HCT116 (cell line): ENCODE measurements at regions not wholly inside any gene's neighbourhood (a gene's known extent, or its start where the extent isn't known, plus 50 kb on each side); places are given as distances from the start of the nearest gene placed in this dataset.

Experiments
- ATAC-seq: fragments of 200-7000 bp; cut with Tn5 transposase; 2 replicates; pipeline ENCODE4 v1.9.1; 2020; ENCODE audit warnings: mild to moderate bottlenecking, moderate library complexity
- BruUV-seq: library from RNA; stranded (reverse); fragments of 400-500 nt; replicated peaks from 2 replicates; lab custom pipeline; 2021; lab: Mats Ljungman, UMichigan
- CTCF ChIA-PET: fragments of 300-600 bp; sonication (Branson Sonifier 250); formaldehyde crosslinking; loops from one replicate; lab custom pipeline; 2021; ENCODE audit warnings: antibody characterized with exemption; lab: Charles Lee
- POLR2A ChIA-PET: fragments of 300-600, 350-600 bp; sonication (Branson Sonifier 250); formaldehyde crosslinking; loops from one replicate; lab custom pipeline; 2021; ENCODE audit warnings: antibody characterized with exemption; lab: Charles Lee
- RAD21 ChIA-PET, 2 experiments: fragments of 300-600 bp; sonication (Branson Sonifier 250); formaldehyde crosslinking; loops; one replicate each; lab custom pipeline; 2023; ENCODE audit warnings: low total read pairs in 2 of 2; ENCODE audit not compliant: uncharacterized antibody in 2 of 2, unreplicated experiment in 2 of 2, low non-redundant PET in 1 of 2; lab: Charles Lee
- DNase-seq: peaks from one replicate; pipeline ENCODE4 v3.0.0-alpha.2; 2010; ENCODE audit warnings: low read depth, low spot score
- H2AFZ ChIP-seq: fragments of 200-600 bp; shearing (Covaris generic), sonication (generic); 2 replicates; pipeline ENCODE4 v1.6.1; 2017; ENCODE audit warnings: low read depth, mixed run types, mixed read lengths, antibody characterized with exemption, low read length; ENCODE audit not compliant: poor library complexity, severe bottlenecking
- H3K27ac ChIP-seq: 2 replicates; pipeline ENCODE4 v1.5.1; 2012; ENCODE audit warnings: low read depth, low read length
- H3K27me3 ChIP-seq: fragments of 200-600 bp; sonication (generic); 2 replicates; pipeline ENCODE4 v1.6.1; 2016; ENCODE audit warnings: mixed run types, low read length, mixed read lengths; ENCODE audit not compliant: insufficient read depth
- H3K36me3 ChIP-seq, 2 experiments: fragments of 200-500 bp in 1 of 2; fragments of 200-600 bp in 1 of 2; sonication (Bioruptor generic) in 1 of 2; sonication (generic) in 1 of 2; 2 replicates each; pipeline versions ENCODE4 v1.5.1 to v1.6.1; 2014 to 2016; ENCODE audit warnings: low read length in 2 of 2, inconsistent platforms in 1 of 2, mixed read lengths in 1 of 2, mixed run types in 1 of 2; ENCODE audit not compliant: insufficient read depth in 2 of 2, control insufficient read depth in 1 of 2
- H3K4me1 ChIP-seq, 2 experiments: fragments of 200-600 bp in 1 of 2; sonication (generic) in 1 of 2; 2 replicates each; pipeline versions ENCODE4 v1.5.1 to v1.6.1; 2012 to 2017; ENCODE audit warnings: low read length in 2 of 2, inconsistent platforms in 1 of 2, mild to moderate bottlenecking in 1 of 2, mixed read lengths in 1 of 2, mixed run types in 1 of 2, moderate library complexity in 1 of 2; ENCODE audit not compliant: insufficient read depth in 2 of 2, control insufficient read depth in 1 of 2
- H3K4me2 ChIP-seq: fragments of 200-600 bp; sonication (generic); 2 replicates; pipeline ENCODE4 v1.6.1; 2017; ENCODE audit warnings: mixed run types, low read length, mixed read lengths
- H3K4me3 ChIP-seq, 2 experiments: fragments of 200-600 bp in 1 of 2; sonication (generic) in 1 of 2; replicated peaks in 1 of 2; 2 replicates each; pipeline ENCODE4 v1.5.1; 2011 to 2016; ENCODE audit warnings: low read length in 2 of 2, control low read depth in 1 of 2, low read depth in 1 of 2, mild to moderate bottlenecking in 1 of 2, mixed read lengths in 1 of 2, mixed run types in 1 of 2
- H3K79me2 ChIP-seq: fragments of 200-600 bp; sonication (generic); 2 replicates; pipeline ENCODE4 v1.6.1; 2017; ENCODE audit warnings: mild to moderate bottlenecking, mixed run types, low read length, moderate library complexity, mixed read lengths; ENCODE audit not compliant: insufficient read depth
- H3K9ac ChIP-seq: fragments of 200-600 bp; sonication (generic); 2 replicates; pipeline ENCODE4 v1.6.1; 2016; ENCODE audit warnings: low read length, mixed read lengths
- H3K9me2 ChIP-seq: fragments of 200-600 bp; sonication (generic), shearing (Covaris generic); 2 replicates; pipeline ENCODE4 v1.6.1; 2017; ENCODE audit warnings: mixed run types, mild to moderate bottlenecking, moderate library complexity; ENCODE audit not compliant: insufficient read depth
- H3K9me3 ChIP-seq, 2 experiments: fragments of 200-500 bp in 1 of 2; fragments of 200-600 bp in 1 of 2; sonication (Bioruptor generic) in 1 of 2; sonication (generic) in 1 of 2; 2 replicates each; pipeline ENCODE4 v1.6.1; 2014 to 2017; ENCODE audit warnings: low read length in 2 of 2, mixed read lengths in 2 of 2, inconsistent platforms in 1 of 2, low read depth in 1 of 2, mild to moderate bottlenecking in 1 of 2, mixed run types in 1 of 2, moderate library complexity in 1 of 2; ENCODE audit not compliant: control insufficient read depth in 1 of 2, insufficient read depth in 1 of 2
- H4K20me1 ChIP-seq: fragments of 200-600 bp; sonication (generic), shearing (Covaris generic); 2 replicates; pipeline ENCODE4 v1.6.1; 2017; ENCODE audit warnings: mixed run types, mild to moderate bottlenecking, moderate library complexity; ENCODE audit not compliant: insufficient read depth
- EGR1 ChIP-seq: IDR thresholded peaks from 2 replicates; pipeline ENCODE4 v1.6.1; 2012; ENCODE audit warnings: low read depth
- ELF1 ChIP-seq: IDR thresholded peaks from 2 replicates; pipeline ENCODE4 v1.6.1; 2012; ENCODE audit warnings: low read depth, borderline replicate concordance
- EZH2 ChIP-seq: fragments of 200-600 bp; sonication (generic); IDR thresholded peaks from 2 replicates; pipeline ENCODE4 v1.6.1; 2017; ENCODE audit warnings: antibody characterized with exemption, mixed run types
- EZH2phosphoT487 ChIP-seq: fragments of 200-600 bp; IDR thresholded peaks from 2 replicates; pipeline ENCODE4 v1.6.1; 2018; ENCODE audit warnings: antibody characterized with exemption, borderline replicate concordance
- FOSL1 ChIP-seq: IDR thresholded peaks from 2 replicates; pipeline ENCODE4 v1.6.1; 2012; ENCODE audit warnings: low read depth
- JUND ChIP-seq: IDR thresholded peaks from 2 replicates; pipeline ENCODE4 v1.6.1; 2012
- MAX ChIP-seq: IDR thresholded peaks from 2 replicates; pipeline ENCODE4 v1.6.1; 2012
- POLR2AphosphoS5 ChIP-seq: IDR thresholded peaks from 2 replicates; pipeline ENCODE4 v1.6.1; 2011; ENCODE audit warnings: mild to moderate bottlenecking, low read depth, low read length, moderate library complexity
- TCF7L2 ChIP-seq: IDR thresholded peaks from 2 replicates; pipeline ENCODE4 v1.7.0; 2011; ENCODE audit warnings: borderline replicate concordance, inconsistent platforms; ENCODE audit not compliant: insufficient read depth, insufficient read length; ENCODE audit errors: extremely low read depth
- intact Hi-C: fragments of 100-400 bp; cut with micrococcal nuclease; formaldehyde crosslinking; loops from 2 replicates; pipeline ENCODE4 v1.10.0; 2022
- TF ChIP-seq, protein P1 (sequence below): IDR thresholded peaks from 2 replicates; pipeline ENCODE4 v1.6.1; 2011; ENCODE audit warnings: mild to moderate bottlenecking, low read length, moderate library complexity; ENCODE audit not compliant: insufficient replicate concordance; ENCODE audit errors: extremely low read depth
- TF ChIP-seq, protein P2 (sequence below), 3 experiments: fragments of 200-600 bp in 1 of 3; sonication (generic) in 1 of 3; IDR thresholded peaks in 2 of 3; conservative IDR thresholded peaks in 1 of 3; 2 replicates each; pipeline ENCODE4 v1.5.1; 2012 to 2017; ENCODE audit warnings: low read depth in 2 of 3, low read length in 2 of 3, antibody characterized with exemption in 1 of 3, borderline replicate concordance in 1 of 3, control low read depth in 1 of 3, mild to moderate bottlenecking in 1 of 3, mixed read lengths in 1 of 3, mixed run types in 1 of 3, moderate library complexity in 1 of 3; ENCODE audit not compliant: insufficient read depth in 1 of 3
- TF ChIP-seq, protein P3 (sequence below): IDR thresholded peaks from 2 replicates; pipeline ENCODE4 v1.6.1; 2012; ENCODE audit warnings: low read depth

GRCh38 chr5:5581080-5581479, 158.6 kb downstream of the ICE1 start:
- H3K9ac ChIP-seq: no peak overlapping the region
- ChIA-PET RAD21 (no interaction called here), CTCF (no interaction called here), POLR2A (no interaction called here)
- no peaks in the 10 kb centered on the region for H3K36me3 ChIP-seq
- H3K4me1 ChIP-seq: no peaks in the 10 kb centered on the region
- no peaks in the 10 kb centered on the region for H4K20me1 ChIP-seq
- H3K9me3 ChIP-seq: no peaks in the 10 kb centered on the region
- BruUV-seq: no TSS peak
- DNase-seq (no peak), ATAC-seq (no peak)
- intact Hi-C loops: no loop called here
- no peaks in the 10 kb centered on the region for H3K79me2 ChIP-seq
- H3K4me2 ChIP-seq: no peak overlapping the region
- no peak overlapping the region for H2AFZ ChIP-seq
- no peaks in the 10 kb centered on the region for H3K9me2 ChIP-seq
- no peak for TF ChIP-seq EZH2
- TF ChIP-seq, protein P1, sequence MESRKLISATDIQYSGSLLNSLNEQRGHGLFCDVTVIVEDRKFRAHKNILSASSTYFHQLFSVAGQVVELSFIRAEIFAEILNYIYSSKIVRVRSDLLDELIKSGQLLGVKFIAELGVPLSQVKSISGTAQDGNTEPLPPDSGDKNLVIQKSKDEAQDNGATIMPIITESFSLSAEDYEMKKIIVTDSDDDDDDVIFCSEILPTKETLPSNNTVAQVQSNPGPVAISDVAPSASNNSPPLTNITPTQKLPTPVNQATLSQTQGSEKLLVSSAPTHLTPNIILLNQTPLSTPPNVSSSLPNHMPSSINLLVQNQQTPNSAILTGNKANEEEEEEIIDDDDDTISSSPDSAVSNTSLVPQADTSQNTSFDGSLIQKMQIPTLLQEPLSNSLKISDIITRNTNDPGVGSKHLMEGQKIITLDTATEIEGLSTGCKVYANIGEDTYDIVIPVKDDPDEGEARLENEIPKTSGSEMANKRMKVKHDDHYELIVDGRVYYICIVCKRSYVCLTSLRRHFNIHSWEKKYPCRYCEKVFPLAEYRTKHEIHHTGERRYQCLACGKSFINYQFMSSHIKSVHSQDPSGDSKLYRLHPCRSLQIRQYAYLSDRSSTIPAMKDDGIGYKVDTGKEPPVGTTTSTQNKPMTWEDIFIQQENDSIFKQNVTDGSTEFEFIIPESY: no peak
- no peak for TF ChIP-seq EGR1
- TF ChIP-seq FOSL1: no peak
- TF ChIP-seq, protein P2, sequence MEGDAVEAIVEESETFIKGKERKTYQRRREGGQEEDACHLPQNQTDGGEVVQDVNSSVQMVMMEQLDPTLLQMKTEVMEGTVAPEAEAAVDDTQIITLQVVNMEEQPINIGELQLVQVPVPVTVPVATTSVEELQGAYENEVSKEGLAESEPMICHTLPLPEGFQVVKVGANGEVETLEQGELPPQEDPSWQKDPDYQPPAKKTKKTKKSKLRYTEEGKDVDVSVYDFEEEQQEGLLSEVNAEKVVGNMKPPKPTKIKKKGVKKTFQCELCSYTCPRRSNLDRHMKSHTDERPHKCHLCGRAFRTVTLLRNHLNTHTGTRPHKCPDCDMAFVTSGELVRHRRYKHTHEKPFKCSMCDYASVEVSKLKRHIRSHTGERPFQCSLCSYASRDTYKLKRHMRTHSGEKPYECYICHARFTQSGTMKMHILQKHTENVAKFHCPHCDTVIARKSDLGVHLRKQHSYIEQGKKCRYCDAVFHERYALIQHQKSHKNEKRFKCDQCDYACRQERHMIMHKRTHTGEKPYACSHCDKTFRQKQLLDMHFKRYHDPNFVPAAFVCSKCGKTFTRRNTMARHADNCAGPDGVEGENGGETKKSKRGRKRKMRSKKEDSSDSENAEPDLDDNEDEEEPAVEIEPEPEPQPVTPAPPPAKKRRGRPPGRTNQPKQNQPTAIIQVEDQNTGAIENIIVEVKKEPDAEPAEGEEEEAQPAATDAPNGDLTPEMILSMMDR (IDR thresholded peaks at IDR 0.05 in 2 of 3, conservative IDR thresholded peaks at IDR 0.05 in 1 of 3; ENCODE audit: borderline replicate concordance in 1 of 3, insufficient read depth in 1 of 3, low read depth in 2 of 3, low read length in 2 of 3): no peak
- TF ChIP-seq EZH2phosphoT487: no peak
- no peak for TF ChIP-seq ELF1
- TF ChIP-seq, protein P3, sequence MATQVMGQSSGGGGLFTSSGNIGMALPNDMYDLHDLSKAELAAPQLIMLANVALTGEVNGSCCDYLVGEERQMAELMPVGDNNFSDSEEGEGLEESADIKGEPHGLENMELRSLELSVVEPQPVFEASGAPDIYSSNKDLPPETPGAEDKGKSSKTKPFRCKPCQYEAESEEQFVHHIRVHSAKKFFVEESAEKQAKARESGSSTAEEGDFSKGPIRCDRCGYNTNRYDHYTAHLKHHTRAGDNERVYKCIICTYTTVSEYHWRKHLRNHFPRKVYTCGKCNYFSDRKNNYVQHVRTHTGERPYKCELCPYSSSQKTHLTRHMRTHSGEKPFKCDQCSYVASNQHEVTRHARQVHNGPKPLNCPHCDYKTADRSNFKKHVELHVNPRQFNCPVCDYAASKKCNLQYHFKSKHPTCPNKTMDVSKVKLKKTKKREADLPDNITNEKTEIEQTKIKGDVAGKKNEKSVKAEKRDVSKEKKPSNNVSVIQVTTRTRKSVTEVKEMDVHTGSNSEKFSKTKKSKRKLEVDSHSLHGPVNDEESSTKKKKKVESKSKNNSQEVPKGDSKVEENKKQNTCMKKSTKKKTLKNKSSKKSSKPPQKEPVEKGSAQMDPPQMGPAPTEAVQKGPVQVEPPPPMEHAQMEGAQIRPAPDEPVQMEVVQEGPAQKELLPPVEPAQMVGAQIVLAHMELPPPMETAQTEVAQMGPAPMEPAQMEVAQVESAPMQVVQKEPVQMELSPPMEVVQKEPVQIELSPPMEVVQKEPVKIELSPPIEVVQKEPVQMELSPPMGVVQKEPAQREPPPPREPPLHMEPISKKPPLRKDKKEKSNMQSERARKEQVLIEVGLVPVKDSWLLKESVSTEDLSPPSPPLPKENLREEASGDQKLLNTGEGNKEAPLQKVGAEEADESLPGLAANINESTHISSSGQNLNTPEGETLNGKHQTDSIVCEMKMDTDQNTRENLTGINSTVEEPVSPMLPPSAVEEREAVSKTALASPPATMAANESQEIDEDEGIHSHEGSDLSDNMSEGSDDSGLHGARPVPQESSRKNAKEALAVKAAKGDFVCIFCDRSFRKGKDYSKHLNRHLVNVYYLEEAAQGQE: no peak
- TF ChIP-seq JUND: no peak
- no peak for TF ChIP-seq TCF7L2
- TF ChIP-seq MAX: no peak
- no peak for TF ChIP-seq POLR2AphosphoS5
- no peak overlapping the region for H3K27ac ChIP-seq
- peaks cover 24% of the 10 kb centered on the region for H3K27me3 ChIP-seq
- no peak overlapping the region for H3K4me3 ChIP-seq
